ENCODE measurements at regions not wholly inside any gene's neighbourhood (a gene's known extent, or its start where the extent isn't known, plus 50 kb on each side); places are given as distances from the start of the nearest gene placed in this dataset.

- RAD21 ChIA-PET (ENCODE audit: low non-redundant PET in 1 of 2, low total read pairs in 2 of 2, uncharacterized antibody in 2 of 2, unreplicated experiment in 2 of 2) = interaction anchor here (0.5 to 1.3 kb wide), 2 partner anchors 38 to 143 kb away, joined by 5 to 8 read pairs; no protein-coding TSS in a partner anchor
- no peaks in the 10 kb centered on the region for H3K9me3 ChIP-seq (ENCODE audit: control insufficient read depth in 1 of 2, insufficient read depth in 1 of 2, low read depth in 1 of 2, low read length in 2 of 2)
- no peak overlapping the region for H3K9ac ChIP-seq (ENCODE audit: low read length)
- no peaks in the 10 kb centered on the region for H4K20me1 ChIP-seq (ENCODE audit: insufficient read depth)
- peak; percentile 73 for ATAC-seq
- H3K27ac ChIP-seq (ENCODE audit: low read depth, low read length) = no peak overlapping the region
- H3K9me2 ChIP-seq (ENCODE audit: insufficient read depth) = no peaks in the 10 kb centered on the region
- no peaks in the 10 kb centered on the region for H3K4me1 ChIP-seq (ENCODE audit: control insufficient read depth in 1 of 2, insufficient read depth in 2 of 2, low read length in 2 of 2)
- CTCF ChIA-PET = interaction anchor here (0.9 to 2.7 kb wide), 11 partner anchors 17 to 173 kb away, joined by 3 to 15 read pairs (median 5); no protein-coding TSS in a partner anchor
- no peaks in the 10 kb centered on the region for H3K79me2 ChIP-seq (ENCODE audit: insufficient read depth, low read length)
- no peak overlapping the region for H3K4me3 ChIP-seq (replicated peaks in 1 of 2; ENCODE audit: low read depth in 1 of 2, low read length in 2 of 2)
- peak overlapping the region; percentile 84 for H2AFZ ChIP-seq (ENCODE audit: low read depth, low read length, poor library complexity, severe bottlenecking)
- BruUV-seq (replicated peaks) = no TSS peak
- intact Hi-C loops (cut with micrococcal nuclease) = loop anchor here (1.0 kb wide), 1 partner anchor 143 kb away; no protein-coding TSS in a partner anchor
- DNase-seq (ENCODE audit: low read depth, low spot score) = peak; percentile 29
- H3K36me3 ChIP-seq (ENCODE audit: control insufficient read depth in 1 of 2, insufficient read depth in 2 of 2, low read length in 2 of 2) = no peaks in the 10 kb centered on the region
- POLR2A ChIA-PET = no interaction called here
- TF ChIP-seq, protein P1, sequence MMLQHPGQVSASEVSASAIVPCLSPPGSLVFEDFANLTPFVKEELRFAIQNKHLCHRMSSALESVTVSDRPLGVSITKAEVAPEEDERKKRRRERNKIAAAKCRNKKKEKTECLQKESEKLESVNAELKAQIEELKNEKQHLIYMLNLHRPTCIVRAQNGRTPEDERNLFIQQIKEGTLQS (IDR thresholded peaks at IDR 0.05) = no peak
- TF ChIP-seq EGR1 (IDR thresholded peaks at IDR 0.05; ENCODE audit: low read depth) (no peak), EZH2 (IDR thresholded peaks at IDR 0.05) (no peak), ELF1 (IDR thresholded peaks at IDR 0.05; ENCODE audit: borderline replicate concordance, low read depth) (no peak), RAD21 (IDR thresholded peaks at IDR 0.05; ENCODE audit: low read depth) (peak; percentile 72), CEBPB (IDR thresholded peaks at IDR 0.05; ENCODE audit: low read depth) (no peak), SIN3A (IDR thresholded peaks at IDR 0.05; ENCODE audit: low read depth) (no peak), SRF (IDR thresholded peaks at IDR 0.05; ENCODE audit: low read depth) (no peak), SP1 (IDR thresholded peaks at IDR 0.05; ENCODE audit: low read depth) (no peak), CTCF (IDR thresholded peaks at IDR 0.05 in 2 of 3, conservative IDR thresholded peaks at IDR 0.05 in 1 of 3; ENCODE audit: borderline replicate concordance in 1 of 3, insufficient read depth in 1 of 3, low read depth in 2 of 3, low read length in 2 of 3) (peak; percentile 53 to 61 (median 54); a peak in 5 of 6 replicates), CBX3 (IDR thresholded peaks at IDR 0.05; ENCODE audit: low read depth) (no peak)
- TF ChIP-seq, protein P2, sequence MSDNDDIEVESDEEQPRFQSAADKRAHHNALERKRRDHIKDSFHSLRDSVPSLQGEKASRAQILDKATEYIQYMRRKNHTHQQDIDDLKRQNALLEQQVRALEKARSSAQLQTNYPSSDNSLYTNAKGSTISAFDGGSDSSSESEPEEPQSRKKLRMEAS (IDR thresholded peaks at IDR 0.05) = no peak
- no peaks in the 10 kb centered on the region for H3K27me3 ChIP-seq (ENCODE audit: insufficient read depth, low read length)
- peak overlapping the region; percentile 13; the same call in 1 of the 2 replicates for H3K4me2 ChIP-seq (ENCODE audit: low read length)
These were observed 54.0 kb upstream of the ABHD2 start for GRCh38 chr15:89034305-89034704.
